OCI-LY7 (cell line): ENCODE measurements at regions not wholly inside any gene's neighbourhood (a gene's known extent, or its start where the extent isn't known, plus 50 kb on each side); places are given as distances from the start of the nearest gene placed in this dataset.

Source experiments
- CTCF ChIP-seq: fragments of 200-600 bp; sonication (generic); conservative IDR thresholded peaks from 2 replicates; pipeline ENCODE4 v1.5.1; 2014; ENCODE audit warnings: mild to moderate bottlenecking, antibody characterized with exemption, low read length, moderate library complexity, mixed read lengths
- EZH2phosphoT487 ChIP-seq: fragments of 200-600 bp; sonication (generic); IDR thresholded peaks from 2 replicates; pipeline ENCODE4 v1.6.1; 2018; ENCODE audit warnings: low read depth, borderline replicate concordance, mild to moderate bottlenecking, mixed run types, antibody characterized with exemption, low read length, moderate library complexity, mixed read lengths

- no peak for TF ChIP-seq EZH2phosphoT487
- no peak for TF ChIP-seq CTCF
Measured at GRCh38 chr9:129353697-129354336, 175.8 kb upstream of the IER5L start.
